Tibial nerve (tissue), 4 donors: ENCODE measurements at regions not wholly inside any gene's neighbourhood (a gene's known extent, or its start where the extent isn't known, plus 50 kb on each side); places are given as distances from the start of the nearest gene placed in this dataset.

Experiments
- DNase-seq, 2 donors: peaks; one replicate each; pipeline ENCODE4 v3.0.0-alpha.2; 2019; ENCODE audit warnings: low spot score in 2 of 2
- H3K27ac ChIP-seq, 4 donors: fragments of 200-600 bp; sonication (generic) in 3 of 4; one replicate each; pipeline ENCODE4 v1.5.1; 2017 to 2019; ENCODE audit warnings: mild to moderate bottlenecking in 1 of 4
- H3K27me3 ChIP-seq, 2 donors: fragments of 200-600 bp; sonication (generic) in 1 of 2; one replicate each; pipeline versions ENCODE4 v1.5.1 to v1.6.0; 2017 to 2019
- H3K36me3 ChIP-seq, 3 donors: fragments of 200-600 bp; sonication (generic); one replicate each; pipeline ENCODE4 v1.5.1; 2018 to 2019
- H3K4me1 ChIP-seq, 4 donors: fragments of 200-600 bp; sonication (generic) in 3 of 4; one replicate each; pipeline ENCODE4 v1.5.1; 2017 to 2019
- H3K4me3 ChIP-seq, 4 donors: fragments of 200-600 bp; sonication (generic) in 3 of 4; one replicate each; pipeline ENCODE4 v1.5.1; 2017 to 2019; ENCODE audit warnings: mild to moderate bottlenecking in 1 of 4, moderate library complexity in 1 of 4
- H3K9me3 ChIP-seq, 4 donors: fragments of 200-600 bp; sonication (generic) in 3 of 4; one replicate each; pipeline ENCODE4 v1.5.1; 2017 to 2019
- CTCF ChIP-seq, 5 experiments: fragments of 200-600 bp in 3 of 5; fragments of 450-650 bp in 2 of 5; sonication (generic) in 3 of 5; IDR thresholded peaks; one replicate each; pipeline ENCODE4 v1.5.1; 2016 to 2019; ENCODE audit warnings: antibody characterized with exemption in 5 of 5, mild to moderate bottlenecking in 3 of 5, moderate library complexity in 2 of 5
- EP300 ChIP-seq, 2 donors: sonication (generic); formaldehyde crosslinking; IDR thresholded peaks; one replicate each; pipeline ENCODE4 v1.6.1; 2017; ENCODE audit warnings: antibody characterized with exemption in 2 of 2, mild to moderate bottlenecking in 1 of 2
- POLR2A ChIP-seq, 2 donors: fragments of 450-650 bp; IDR thresholded peaks; one replicate each; pipeline ENCODE4 v1.6.1; 2017; ENCODE audit warnings: antibody characterized with exemption in 2 of 2, mild to moderate bottlenecking in 2 of 2, moderate library complexity in 2 of 2
- WGBS, 2 donors: methylation state at CpG; one replicate each; pipeline ENCODE4 v1.1.5; 2018; 5-methylcytosine and 5-hydroxymethylcytosine counted together

DNA sequence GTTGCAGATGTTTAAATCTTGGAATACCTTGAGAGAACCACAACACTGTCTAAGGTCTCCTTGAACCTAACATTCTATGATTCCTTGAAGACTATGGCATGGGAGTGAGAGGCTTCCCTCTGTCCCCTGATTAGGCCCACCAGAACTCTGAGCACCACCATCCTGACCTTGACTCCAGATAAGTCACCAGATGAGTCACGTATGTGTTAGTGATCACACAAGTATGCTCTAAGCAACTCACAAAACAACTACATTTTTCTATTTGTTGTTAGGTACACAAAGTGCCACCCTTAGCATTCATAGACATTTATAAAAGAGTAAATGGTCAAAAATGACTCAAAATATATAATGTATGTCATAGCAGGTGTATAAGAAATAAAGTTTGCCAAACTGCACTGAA lies 252.9 kb upstream of the CXXC4 start:
- WGBS, 2 donors, result 72 to 73% methylated on average over 1 of the region's 1 CpG
- no peak for DNase-seq
- Histone ChIP-seq H3K27me3 (no peaks in the 10 kb centered on the region), H3K4me1 (no peaks in the 10 kb centered on the region), H3K4me3 (no peak overlapping the region), H3K9me3 (no peaks in the 10 kb centered on the region), H3K36me3 (no peaks in the 10 kb centered on the region), H3K27ac (no peak overlapping the region)
- TF ChIP-seq EP300 (IDR thresholded peaks at IDR 0.05), result no peak
- no peak for TF ChIP-seq CTCF (IDR thresholded peaks at IDR 0.05)
- TF ChIP-seq POLR2A (IDR thresholded peaks at IDR 0.05), result no peak

GRCh38 chr4:104749062-104749461 lies 254.4 kb upstream of the CXXC4 start:
- 81 to 87% methylated on average over 3 of the region's 3 CpGs for WGBS, 2 donors
- DNase-seq, result no peak
- no peaks in the 10 kb centered on the region for H3K36me3 ChIP-seq
- no peaks in the 10 kb centered on the region for H3K9me3 ChIP-seq
- no peaks in the 10 kb centered on the region for H3K4me1 ChIP-seq
- no peaks in the 10 kb centered on the region for H3K27me3 ChIP-seq
- TF ChIP-seq POLR2A (IDR thresholded peaks at IDR 0.05) (no peak), CTCF (IDR thresholded peaks at IDR 0.05) (no peak), EP300 (IDR thresholded peaks at IDR 0.05) (no peak)
- no peak overlapping the region for H3K4me3 ChIP-seq
- H3K27ac ChIP-seq, result no peak overlapping the region

DNA sequence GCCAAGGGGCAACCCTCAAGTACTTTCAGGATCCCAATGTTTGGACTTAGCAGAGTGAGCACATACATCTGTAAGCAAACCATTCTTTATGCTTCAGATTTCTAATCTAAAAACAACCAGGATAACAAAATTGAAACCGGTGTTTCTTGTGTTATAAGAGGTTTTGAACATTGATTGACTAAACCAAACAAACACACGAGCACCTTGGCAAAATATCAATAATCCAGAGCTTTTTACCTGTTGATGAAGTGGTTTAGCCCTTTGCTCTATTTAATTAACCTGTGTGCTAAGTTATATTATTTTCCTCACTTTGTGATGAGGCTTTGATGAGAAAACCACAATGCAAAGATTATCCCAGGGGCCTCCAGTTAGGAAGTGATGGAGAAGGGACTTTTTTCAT lies 255.3 kb upstream of the CXXC4 start:
- TF ChIP-seq CTCF (IDR thresholded peaks at IDR 0.05) (no peak), EP300 (IDR thresholded peaks at IDR 0.05) (no peak), POLR2A (IDR thresholded peaks at IDR 0.05) (no peak)
- WGBS, 2 donors, result 78 to 84% methylated on average over 2 of the region's 2 CpGs
- H3K4me3 ChIP-seq, result no peak overlapping the region

DNA sequence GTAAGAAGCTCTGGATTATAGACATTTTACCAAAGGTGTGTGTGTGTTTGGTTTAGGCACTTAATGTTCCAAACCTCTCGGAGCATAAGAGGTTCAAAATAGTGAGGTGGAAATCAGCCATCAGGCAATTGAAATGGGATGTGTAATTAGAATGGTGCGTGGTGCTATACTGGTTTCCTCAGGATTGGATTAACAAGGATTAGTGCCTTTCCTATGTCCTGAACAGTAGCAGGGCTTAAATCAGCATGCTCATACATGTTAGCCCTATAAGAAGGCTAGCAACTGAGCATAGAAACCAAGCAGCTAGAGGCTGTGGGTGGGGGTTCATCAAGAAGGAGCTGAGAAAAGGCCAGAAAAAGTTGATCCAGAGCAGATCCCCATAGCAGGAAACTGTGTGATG lies 256.8 kb upstream of the CXXC4 start:
- Histone ChIP-seq H3K27ac (no peak overlapping the region), H3K9me3 (no peaks in the 10 kb centered on the region), H3K36me3 (no peaks in the 10 kb centered on the region), H3K4me1 (no peaks in the 10 kb centered on the region), H3K4me3 (no peak overlapping the region), H3K27me3 (no peaks in the 10 kb centered on the region)
- TF ChIP-seq EP300 (IDR thresholded peaks at IDR 0.05) (no peak), POLR2A (IDR thresholded peaks at IDR 0.05) (no peak), CTCF (IDR thresholded peaks at IDR 0.05) (no peak)
- WGBS, 2 donors, result 84 to 91% methylated on average over 2 of the region's 2 CpGs
- no peak for DNase-seq

More for the DNA sequence above, 255.3 kb upstream of the CXXC4 start:
- Histone ChIP-seq H3K4me1 (no peaks in the 10 kb centered on the region), H3K27ac (no peak overlapping the region), H3K36me3 (no peaks in the 10 kb centered on the region), H3K27me3 (no peaks in the 10 kb centered on the region), H3K9me3 (no peaks in the 10 kb centered on the region)
- DNase-seq, result no peak

GRCh38 chr4:104752337-104752736 lies 257.6 kb upstream of the CXXC4 start:
- no peaks in the 10 kb centered on the region for H3K27me3 ChIP-seq
- no peak for DNase-seq
- H3K36me3 ChIP-seq, result no peaks in the 10 kb centered on the region
- H3K27ac ChIP-seq, result no peak overlapping the region
- TF ChIP-seq CTCF (IDR thresholded peaks at IDR 0.05) (no peak), POLR2A (IDR thresholded peaks at IDR 0.05) (no peak), EP300 (IDR thresholded peaks at IDR 0.05) (no peak)
- no peak overlapping the region for H3K4me3 ChIP-seq
- no peaks in the 10 kb centered on the region for H3K4me1 ChIP-seq
- no peaks in the 10 kb centered on the region for H3K9me3 ChIP-seq
- 51 to 71% methylated on average over 1 of the region's 1 CpG for WGBS, 2 donors
